Keratinocyte (primary cell): ENCODE measurements at regions not wholly inside any gene's neighbourhood (a gene's known extent, or its start where the extent isn't known, plus 50 kb on each side); places are given as distances from the start of the nearest gene placed in this dataset.

Experiments used
- CTCF ChIP-seq, 3 experiments: IDR thresholded peaks in 1 of 3; conservative IDR thresholded peaks in 1 of 3; optimal IDR thresholded peaks in 1 of 3; 2 replicates in 2 of 3; 3 replicates in 1 of 3; pipeline versions ENCODE3 to v1.5.1; 2011; ENCODE audit warnings: low read length in 3 of 3, mild to moderate bottlenecking in 3 of 3, moderate library complexity in 2 of 3, control low read depth in 1 of 3, inconsistent platforms in 1 of 3; ENCODE audit not compliant: insufficient read depth in 2 of 3; ENCODE audit errors: extremely low read depth in 1 of 3
- EZH2 ChIP-seq: IDR thresholded peaks from one replicate; pipeline ENCODE4 v1.6.1; 2012; ENCODE audit warnings: inconsistent platforms, mild to moderate bottlenecking, low read length, moderate library complexity

DNA sequence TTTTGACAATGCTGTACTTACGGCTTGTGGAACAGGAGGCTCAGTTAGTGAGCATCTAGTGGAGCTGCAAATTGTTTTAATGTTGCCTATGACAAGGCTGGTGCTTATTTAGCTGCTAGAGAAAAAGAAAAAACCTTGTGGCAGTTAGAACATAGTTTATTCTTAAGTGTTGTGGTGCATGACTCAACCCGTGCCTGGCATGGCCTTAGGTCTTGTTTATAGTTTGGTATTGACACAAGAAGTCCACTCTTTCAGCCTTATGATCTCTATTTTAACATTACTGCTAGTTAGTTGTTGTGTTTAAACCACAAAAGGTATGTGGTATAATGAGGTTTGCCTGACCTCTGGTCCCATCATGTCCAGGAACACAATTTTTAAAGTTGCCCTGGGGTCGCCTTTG is 744.6 kb downstream of the FAM181B start:
- no peak for TF ChIP-seq EZH2
- no peak for TF ChIP-seq CTCF (optimal IDR thresholded peaks at IDR 0.05 in 1 of 3, IDR thresholded peaks at IDR 0.05 in 1 of 3, conservative IDR thresholded peaks at IDR 0.05 in 1 of 3; ENCODE audit: extremely low read depth in 1 of 3, insufficient read depth in 2 of 3, low read length in 3 of 3)
